HG03342 (cell line): ENCODE measurements at regions not wholly inside any gene's neighbourhood (a gene's known extent, or its start where the extent isn't known, plus 50 kb on each side); places are given as distances from the start of the nearest gene placed in this dataset.

Experiments
- ATAC-seq: cut with Tn5 transposase; IDR thresholded peaks from one replicate; pipeline ENCODE4 v1.9.1; 2021; ENCODE audit warnings: mild to moderate bottlenecking, moderate library complexity; ENCODE audit not compliant: unreplicated experiment

DNA sequence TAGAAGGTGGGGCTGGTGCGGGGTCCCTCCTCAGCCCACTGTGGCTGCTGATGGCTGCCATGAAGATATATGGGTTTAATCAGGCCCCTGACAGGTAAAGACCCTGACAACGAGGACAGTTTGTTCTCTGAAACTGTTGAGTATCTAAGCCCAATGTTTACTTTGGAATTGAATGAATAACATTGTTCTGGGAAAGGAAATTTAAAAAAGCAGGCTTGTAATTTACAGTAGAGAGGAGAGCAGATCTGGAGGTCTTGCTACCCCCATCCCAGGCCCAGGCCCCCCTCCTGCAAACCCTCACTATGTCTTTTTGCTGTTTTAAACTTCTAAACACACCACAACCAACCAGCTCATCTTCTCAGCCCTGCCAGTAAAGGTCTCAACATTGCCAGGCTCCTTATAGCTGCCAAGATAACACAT lies 171.3 kb downstream of the CDC5L start:
- ATAC-seq = no peak

DNA sequence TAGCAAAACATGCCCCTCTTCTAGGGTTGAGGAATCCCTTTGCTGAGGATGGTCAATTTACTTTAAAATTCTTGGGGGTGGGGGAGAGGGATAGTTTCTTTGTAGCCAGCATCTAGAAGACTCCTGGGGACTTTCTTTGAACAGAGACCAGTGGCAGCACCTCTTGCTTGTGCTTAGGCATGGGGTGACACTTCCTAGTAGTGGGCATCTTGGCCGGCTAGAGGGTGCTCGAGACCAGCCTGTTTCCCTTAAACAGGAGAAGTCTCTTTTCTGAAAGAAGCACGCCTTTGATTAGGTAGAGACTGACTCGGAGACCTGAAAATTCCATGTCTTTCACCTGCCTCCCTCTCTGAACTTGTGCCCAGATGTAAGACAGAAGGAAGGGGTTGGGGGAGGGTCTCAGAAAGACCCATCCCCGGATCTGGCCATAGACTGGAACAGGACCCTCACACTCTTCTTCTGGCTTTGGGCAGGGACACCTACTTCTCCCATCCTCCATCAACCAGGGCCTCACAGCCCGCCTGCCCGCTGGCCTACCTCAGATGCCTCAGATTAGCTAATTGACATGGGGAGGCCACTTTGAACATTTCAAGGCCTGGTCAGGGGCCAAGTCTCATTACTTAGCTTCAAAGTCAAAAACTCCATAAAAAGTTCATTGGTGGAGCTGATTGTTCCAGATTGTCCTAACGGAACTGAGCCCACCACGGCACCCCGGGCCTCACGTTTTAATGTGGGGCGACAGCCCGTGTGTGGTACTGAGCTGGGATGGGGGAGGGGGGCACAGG lies 172.2 kb downstream of the CDC5L start:
- no peak for ATAC-seq

DNA sequence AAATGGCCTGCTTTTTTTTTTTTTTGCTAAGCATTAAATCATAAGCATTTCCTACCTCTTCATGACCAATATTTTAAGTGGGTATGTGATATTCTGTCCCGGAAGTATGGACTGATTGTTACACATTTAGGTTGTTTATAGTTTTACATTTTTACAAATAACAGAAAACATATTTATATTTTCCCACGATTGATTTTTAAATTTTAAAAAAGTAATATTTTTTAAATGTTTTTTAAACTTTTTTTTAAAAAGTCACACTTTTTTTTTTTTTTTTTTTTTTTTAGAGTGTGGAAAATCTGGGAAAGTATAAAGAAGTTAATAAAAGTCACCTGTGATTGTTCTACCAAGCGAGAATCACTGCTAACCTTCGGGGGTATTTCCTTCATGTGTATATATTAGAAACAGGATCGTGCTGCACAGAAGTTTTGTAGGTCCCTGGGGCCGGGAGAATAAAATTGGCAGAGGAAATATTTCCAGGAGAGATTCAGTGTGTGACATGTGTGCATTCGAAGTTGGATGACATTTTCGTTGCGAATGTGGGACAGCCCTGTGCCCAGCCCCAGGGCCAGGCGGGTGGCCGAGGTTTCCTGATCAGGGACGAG lies 173.1 kb downstream of the CDC5L start:
- no peak for ATAC-seq

DNA sequence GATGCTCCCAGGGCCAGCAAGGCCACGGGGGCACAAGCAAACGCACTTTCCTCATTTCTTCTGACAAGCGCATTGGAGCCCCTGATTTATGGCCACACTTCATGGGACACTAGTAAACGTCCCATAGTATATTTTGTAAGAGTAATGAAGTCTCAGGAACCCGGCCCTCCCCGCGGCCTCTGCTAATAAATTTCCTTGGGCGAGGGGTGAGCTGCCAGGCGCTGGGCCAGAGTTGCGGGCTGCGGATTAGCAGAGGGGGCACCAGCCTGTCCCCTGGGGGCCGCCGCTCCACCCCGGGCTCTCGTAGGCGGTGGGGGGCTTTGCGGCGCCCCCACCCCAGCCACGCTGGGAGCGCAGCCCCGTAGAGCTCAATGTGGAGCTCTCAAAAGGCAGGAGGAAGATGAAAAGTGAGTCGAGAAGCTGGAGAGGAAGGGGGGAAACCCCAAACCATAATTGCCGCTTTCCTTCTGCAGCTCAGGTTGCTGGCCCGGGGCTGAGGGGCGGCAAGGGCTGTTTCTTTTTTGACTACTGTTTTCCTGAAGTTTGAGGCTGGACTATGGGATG lies 173.6 kb downstream of the CDC5L start:
- no peak for ATAC-seq

DNA sequence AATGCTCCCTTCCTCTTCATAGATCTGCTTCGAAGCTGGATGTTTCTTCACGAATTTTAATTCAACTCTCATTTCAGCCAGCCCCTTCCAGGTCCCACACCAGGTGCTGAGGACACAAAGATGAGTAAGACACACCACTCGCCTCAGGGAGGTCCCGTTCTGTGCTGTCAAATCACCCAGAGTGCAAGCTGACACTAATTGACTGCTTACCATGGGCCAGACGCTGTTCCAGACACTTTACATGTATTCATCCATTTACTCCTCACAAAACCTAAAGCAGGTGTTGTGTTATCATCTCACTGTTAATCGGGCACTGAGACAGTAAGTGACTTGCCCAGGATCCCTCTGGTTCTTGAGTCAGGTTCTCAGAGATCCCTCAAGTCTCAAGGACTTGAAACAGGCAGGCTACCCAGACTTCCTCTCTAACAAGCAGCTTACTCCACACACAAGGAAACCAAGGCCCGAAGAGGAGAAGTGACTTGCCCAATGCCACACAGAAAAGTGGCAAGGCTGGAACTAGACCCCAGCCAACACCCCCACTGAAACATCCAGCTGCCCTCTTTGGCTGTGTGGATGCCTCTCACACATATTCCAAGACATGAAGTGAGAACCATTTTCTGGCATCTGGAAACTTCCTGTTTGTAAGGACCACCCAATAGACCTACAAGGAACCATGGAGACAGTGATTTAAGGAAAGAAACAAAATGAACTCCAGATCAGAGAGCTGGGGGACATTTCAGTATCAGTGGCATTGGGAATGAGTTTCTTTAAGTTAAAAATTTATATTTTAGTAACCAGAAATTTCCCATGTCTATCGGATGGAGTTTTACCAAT lies 174.5 kb downstream of the CDC5L start:
- no peak for ATAC-seq

DNA sequence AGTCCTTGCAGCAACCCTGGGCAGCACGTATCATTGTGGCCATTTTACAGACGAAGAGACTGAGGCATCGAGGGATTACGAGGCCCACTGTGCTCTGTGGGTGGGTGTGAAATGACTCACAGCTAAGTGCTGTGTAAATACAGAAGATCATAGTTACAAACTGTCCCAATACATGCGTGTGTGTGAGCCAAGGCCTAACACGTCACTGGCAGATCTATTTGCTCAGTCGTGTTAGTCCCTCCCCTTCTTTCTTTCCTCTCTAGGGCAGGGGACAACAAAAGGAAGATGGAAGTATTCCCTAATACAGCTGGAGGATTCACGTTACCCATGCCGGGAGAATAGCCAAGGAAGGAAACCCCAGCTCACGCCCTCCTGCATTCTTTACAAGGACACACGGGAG lies 175.9 kb downstream of the CDC5L start:
- no peak for ATAC-seq

DNA sequence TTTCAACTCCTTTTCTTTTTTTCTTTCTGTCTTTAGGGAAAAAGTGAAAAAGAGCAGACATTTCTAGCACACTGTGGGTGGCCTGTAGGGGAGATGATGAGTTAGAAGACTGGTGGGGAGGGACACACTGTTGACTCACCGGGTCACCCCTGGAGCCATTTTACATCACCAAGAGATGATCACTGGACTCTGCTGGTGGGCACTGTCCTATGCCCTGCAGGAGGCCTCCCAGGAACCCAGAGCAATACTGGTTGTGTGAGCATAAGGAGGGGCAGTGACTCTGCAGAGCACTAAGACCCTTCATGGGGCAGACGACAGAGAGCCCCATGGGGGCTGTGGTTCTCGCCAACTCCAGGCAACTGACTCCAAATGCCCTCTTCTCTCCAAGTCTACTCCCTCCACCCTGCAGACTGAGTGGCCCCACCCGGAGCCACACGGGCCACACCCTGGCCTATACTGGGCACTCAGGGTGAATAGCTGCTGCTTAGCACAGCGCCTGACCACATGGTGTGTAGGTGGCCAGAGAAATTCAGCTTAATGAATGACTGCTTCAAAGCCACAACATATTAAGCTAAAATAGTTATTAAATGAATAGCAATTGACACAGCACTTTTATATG lies 177.5 kb downstream of the CDC5L start:
- no peak for ATAC-seq

DNA sequence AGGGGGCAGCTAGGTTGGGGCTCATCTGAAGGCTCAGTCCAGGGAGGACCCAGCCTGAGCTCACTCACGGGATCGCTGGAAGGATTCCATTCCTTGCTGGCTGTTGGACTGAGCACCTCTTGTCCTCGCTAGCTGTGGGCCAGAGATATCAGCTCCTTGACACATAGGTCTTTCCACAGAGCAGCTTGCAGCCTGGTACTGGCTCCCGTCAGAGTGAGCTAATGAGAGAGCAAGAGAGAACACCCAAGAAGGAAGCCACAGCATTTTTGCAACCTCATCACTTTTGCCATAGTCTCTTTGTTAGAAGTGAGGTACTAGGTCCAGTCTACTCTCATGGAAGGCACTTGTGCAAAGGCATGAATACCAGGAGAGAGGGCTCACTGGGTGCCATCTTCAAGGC lies 179.9 kb downstream of the CDC5L start:
- ATAC-seq = no peak

DNA sequence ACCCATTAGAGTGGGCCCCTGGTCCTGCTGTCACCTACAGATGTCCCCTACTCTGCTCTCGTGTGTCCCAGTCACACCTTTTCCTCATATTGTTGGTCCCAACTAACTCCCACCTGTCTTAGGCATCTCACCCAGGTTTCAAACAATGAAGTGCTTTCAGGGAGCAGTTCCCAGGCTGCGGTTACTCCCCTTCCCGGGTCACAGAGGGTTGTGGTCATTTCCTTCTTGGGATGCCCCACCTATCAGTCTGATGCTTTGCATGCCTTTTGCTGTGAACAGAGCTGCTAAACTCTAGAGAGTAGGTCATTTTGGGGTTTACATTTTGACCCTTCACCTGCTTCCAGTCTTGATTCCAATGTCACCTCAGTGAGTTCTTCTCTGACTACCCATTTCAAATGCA lies 181.6 kb downstream of the CDC5L start:
- no peak for ATAC-seq

DNA sequence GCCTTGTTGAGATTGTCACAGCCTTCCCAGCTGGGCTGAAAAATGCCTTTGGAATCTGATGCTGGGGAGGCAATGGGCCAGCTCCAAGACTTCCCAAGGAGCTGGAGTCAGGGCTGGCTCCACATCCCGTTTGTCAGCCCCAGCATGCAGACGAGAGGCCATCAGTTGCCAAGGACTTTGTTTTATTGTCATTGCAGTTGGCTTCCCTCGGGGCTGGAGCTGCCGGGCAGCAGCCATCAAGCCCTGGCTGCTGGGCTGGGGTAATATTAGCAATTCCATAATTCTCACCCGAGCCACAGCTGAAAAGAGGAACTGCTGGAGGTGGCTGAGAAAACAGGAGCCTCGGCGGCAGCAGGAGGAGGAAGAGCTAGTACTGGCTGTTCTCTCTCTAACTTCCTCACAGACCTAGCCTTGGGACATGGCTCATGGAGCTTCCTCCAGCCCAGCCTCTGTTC lies 182.5 kb downstream of the CDC5L start:
- no peak for ATAC-seq

DNA sequence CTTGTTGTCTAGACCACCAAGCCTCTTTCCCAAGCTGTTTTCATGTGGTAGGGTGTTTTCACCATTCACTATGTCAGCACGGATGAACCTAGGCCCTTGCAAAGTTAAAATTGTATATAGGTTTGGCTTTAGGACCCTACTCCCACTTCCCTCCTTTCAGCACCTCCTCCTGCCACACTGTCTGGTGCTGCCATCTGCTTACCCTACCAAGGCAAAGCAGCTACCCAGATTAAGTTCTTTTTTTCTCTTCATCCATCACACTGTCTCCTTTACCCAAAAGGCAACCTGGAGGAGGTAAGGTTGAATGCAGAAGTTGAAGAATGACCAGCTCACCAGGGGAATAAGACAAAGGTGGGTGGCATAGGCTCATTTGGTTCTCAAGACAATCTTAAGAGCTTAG lies 184.0 kb downstream of the CDC5L start:
- ATAC-seq = no peak

DNA sequence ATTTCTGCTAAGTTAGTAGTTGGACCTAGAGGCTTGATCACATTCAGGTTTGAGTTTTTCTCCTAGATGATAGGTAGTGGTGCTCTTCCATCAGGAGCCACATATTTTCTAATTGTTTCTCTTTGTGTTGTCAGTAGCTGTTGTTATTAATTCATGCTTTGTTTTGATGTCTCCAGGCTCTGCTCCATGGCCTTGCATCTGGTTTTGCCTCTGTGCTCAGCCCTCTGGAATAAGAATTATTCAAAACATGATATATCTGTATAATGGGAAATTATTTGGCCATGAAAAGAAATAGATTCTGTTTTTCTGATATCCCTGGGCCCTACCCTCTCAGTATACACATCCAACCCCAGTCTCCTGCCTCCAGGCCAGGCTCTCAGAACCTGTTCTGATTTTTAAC lies 184.8 kb downstream of the CDC5L start:
- ATAC-seq = no peak

DNA sequence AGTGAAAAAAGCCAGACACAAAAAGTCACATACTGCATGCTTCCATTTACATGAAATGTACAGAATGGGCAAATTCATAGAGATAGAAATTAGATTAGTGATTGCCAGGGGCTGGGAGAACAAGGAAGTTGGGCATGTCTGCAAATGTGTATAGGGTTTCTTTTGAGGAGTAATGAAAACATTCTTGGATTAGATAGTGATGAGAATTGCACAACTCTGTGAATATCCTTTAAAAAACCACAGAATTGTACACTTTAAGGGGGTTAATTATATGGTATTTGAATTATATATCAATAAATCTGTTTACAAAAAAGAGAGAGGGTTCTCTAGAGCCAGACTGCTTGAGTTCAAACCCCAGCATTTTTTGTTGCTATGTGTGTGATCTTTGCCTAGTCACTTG lies 188.1 kb downstream of the CDC5L start:
- ATAC-seq = no peak

DNA sequence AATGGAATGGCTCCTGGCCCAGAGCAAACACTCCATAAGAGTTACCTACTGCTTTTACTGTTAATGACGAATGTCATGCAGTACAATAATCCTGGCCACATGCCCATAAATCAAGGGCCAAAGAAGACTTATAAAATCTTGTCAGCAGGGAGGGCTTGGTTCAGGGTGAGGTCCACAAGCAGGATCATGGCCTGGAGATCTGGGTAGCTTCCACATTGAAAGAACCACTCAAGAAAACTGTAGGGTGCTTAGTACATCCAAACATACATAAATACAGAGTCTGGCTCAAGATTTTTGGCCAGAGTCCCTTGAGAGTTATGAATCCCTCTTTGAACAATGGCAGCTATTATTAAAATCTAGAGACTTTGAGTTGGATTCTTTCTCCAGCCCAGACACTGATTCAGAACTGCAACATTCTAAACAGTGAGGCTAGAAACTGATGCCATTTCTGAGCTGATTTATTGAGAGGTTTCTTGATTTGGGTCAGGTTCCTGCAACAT lies 188.7 kb downstream of the CDC5L start:
- ATAC-seq = no peak

DNA sequence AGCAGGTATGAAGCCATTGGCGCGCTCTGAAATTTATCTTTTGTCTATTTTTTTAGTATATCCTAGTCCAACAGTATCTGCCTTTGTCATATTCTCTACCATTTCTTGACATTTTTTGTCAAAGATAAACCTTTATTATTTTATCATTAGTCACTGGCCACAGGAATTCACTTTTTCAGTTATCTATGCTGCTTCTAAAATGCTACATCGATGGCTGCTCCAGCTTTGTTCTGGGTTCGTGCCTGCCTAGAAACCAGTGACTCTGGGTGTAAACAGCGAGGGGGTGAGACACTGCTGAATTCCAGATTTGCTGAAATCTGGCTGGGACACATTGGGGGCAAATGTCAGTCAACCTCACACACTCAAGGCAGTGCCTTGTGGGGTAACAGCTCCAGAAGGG lies 193.4 kb downstream of the CDC5L start:
- ATAC-seq = no peak

DNA sequence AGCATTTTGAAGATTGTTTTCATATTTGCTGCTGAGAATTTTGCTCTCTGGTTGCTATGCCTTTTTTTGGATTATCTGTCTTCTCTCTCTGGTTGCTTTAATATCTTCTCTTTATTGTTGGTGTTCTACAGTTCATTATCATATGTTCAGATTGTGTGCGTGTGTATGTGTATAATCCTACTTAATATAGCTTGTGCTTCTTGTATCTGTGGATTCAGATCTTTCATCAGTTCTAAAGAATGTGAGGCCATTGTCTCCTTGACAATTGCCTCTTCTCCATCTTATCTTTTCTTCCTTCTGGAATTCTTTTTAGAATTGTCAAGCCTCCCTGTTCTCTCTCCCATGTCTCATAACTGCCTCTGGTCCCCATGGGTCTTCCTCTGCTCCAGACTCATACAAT lies 195.4 kb downstream of the CDC5L start:
- no peak for ATAC-seq

DNA sequence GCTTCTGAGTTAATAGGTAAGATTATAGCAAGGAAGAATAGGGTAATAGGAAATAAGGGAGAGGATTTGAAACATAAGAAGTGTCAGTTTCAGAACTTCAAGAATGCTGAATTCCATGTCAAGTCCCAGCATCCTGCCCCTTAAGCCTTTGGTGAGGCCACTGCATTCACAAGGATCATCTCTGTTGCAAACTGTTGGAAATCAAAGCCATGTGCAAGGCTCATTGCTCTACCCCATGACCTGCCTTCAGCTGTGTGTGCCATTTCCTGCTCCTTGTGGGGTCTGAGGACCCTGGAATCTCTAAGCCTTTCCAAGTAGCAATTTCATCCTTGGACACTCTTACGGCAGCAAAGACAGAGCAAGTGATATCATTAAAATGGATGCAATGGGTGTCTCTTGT lies 203.0 kb downstream of the CDC5L start:
- ATAC-seq = no peak

DNA sequence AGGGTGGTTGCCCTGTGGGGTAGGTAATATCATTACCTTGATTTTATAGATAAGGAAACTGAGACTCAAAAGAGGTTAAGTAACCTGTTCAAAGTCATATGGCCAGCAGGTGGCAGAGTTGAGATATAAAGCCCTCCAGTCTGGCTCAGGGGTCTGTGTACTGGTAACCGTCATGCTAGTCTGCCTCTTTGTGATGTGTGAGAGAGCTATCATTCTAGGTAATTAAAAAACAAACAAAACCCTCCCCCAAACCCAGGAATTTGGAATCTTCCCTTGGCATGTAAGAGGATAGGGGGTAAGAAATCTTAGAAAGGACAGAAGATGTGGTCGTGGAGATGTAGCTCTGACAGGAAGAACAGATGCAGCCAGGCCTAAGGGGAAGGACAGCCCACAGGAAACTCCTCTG lies 206.0 kb downstream of the CDC5L start:
- no peak for ATAC-seq

DNA sequence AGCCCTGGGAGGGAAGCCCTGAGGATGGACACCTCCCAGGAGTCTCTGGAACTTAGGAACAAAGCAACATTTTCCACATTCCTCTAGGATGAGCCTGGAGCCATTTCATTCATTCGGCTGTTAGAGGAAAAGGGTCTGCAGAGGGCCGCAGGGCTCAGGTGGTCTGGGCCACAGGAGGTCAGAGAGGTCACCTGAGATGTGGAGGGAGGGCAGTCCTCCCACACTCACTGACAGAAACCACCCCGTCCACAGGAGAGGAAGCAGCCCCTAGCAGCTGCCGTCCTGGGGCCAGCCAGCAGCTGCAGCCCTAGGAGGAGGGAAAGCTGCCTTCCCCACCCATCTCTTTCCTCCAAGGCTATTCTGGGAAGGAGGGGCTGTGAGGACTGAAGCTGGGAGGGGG lies 207.0 kb downstream of the CDC5L start:
- no peak for ATAC-seq

DNA sequence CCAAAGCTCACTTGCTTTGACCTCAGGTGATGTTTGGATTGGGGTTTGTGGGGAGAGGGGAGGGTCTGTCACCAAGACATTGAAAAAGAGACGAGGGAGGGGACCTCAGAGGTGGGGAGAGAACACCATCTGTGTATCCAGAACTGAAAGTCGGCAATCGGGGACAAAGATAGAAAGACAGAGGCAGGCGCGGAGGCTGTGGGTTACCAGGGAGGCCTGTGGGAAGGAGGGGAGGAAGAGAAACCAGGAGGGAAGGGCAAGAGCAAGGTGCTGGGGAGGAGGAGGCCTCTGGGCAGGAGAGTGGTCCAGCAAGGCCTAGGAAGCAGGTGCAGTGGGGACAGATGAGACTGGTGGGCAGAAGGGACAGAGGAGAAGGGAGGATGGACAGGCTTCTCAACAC lies 211.2 kb downstream of the CDC5L start:
- ATAC-seq = no peak

DNA sequence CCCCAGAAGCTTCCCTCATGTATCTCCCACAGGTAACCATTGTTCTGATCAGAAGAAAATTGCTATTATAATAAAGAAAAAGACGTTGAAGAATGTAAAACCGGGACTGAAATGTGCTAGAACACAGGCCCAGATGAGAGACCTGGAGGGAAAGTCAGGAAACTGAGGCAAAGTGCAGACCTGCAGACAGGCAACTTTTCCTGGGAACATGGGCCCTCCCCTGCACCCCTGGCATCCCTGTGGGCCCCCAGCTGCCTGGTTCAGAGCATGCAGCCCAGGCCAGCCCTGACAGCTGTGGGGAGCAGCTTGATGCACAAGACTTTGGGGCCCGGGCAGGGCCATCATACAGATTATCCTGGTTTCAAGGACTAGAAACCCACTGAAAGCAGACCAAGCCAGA lies 212.2 kb downstream of the CDC5L start:
- ATAC-seq = no peak
